H54 (cell line): ENCODE measurements at regions not wholly inside any gene's neighbourhood (a gene's known extent, or its start where the extent isn't known, plus 50 kb on each side); places are given as distances from the start of the nearest gene placed in this dataset.
"Not testable (repeated sequence)": the region's sequence is repeated elsewhere in the genome, so short reads cannot be mapped to it uniquely, and the experiment has no call there.

Experiments used
- DNase-seq: peaks from one replicate; pipeline ENCODE4 v3.0.0; 2011; ENCODE audit warnings: low spot score, mixed read lengths; ENCODE audit not compliant: insufficient read length
- FAIRE-seq: peaks from 3 replicates; lab custom pipeline; 2011; peaks lifted over from hg19 to GRCh38; lab: Jason Lieb, UNC
- POLR2A ChIP-seq: IDR thresholded peaks from 2 replicates; pipeline ENCODE4 v1.6.1; 2011; ENCODE audit warnings: low read depth, mild to moderate bottlenecking, low read length

GRCh38 chr14:78023112-78023511 lies 147.1 kb upstream of the NRXN3 start:
- DNase-seq (no peak), FAIRE-seq (no peak)
- no peak for TF ChIP-seq POLR2A

- FAIRE-seq = no peak
- TF ChIP-seq POLR2A = no peak
Observed at GRCh38 chr14:78028471-78028870, 141.7 kb upstream of the NRXN3 start.

GRCh38 chr14:78029601-78030372 lies 140.4 kb upstream of the NRXN3 start:
- FAIRE-seq (no peak), DNase-seq (no peak)
- TF ChIP-seq POLR2A = no peak

More at GRCh38 chr14:78028471-78028870, 141.7 kb upstream of the NRXN3 start:
- no peak for DNase-seq

GRCh38 chr14:78043349-78043748 lies 126.8 kb upstream of the NRXN3 start:
- no peak for TF ChIP-seq POLR2A
- FAIRE-seq = no peak
- no peak for DNase-seq

- FAIRE-seq (no peak), DNase-seq (no peak)
- TF ChIP-seq POLR2A = no peak
Observed at GRCh38 chr14:78048120-78048519, 122.1 kb upstream of the NRXN3 start.

- not testable (repeated sequence) for FAIRE-seq
Observed at GRCh38 chr14:78056890-78057289, 113.3 kb upstream of the NRXN3 start.

GRCh38 chr14:78070344-78070743 lies 99.8 kb upstream of the NRXN3 start:
- FAIRE-seq (no peak), DNase-seq (no peak)
- no peak for TF ChIP-seq POLR2A

More at GRCh38 chr14:78056890-78057289, 113.3 kb upstream of the NRXN3 start:
- not testable (repeated sequence) for DNase-seq

- no peak for TF ChIP-seq POLR2A
- FAIRE-seq = no peak
- no peak for DNase-seq
Observed at GRCh38 chr14:78071016-78071549, 99.1 kb upstream of the NRXN3 start.

- no peak for TF ChIP-seq POLR2A
- FAIRE-seq (no peak), DNase-seq (no peak)
Observed at GRCh38 chr14:78073028-78073427, 97.1 kb upstream of the NRXN3 start.

- no peak for DNase-seq
- FAIRE-seq = no peak
- TF ChIP-seq POLR2A = no peak
Observed at GRCh38 chr14:78074561-78074960, 95.6 kb upstream of the NRXN3 start.

- DNase-seq (no peak), FAIRE-seq (no peak)
- no peak for TF ChIP-seq POLR2A
Observed at GRCh38 chr14:78075033-78075432, 95.1 kb upstream of the NRXN3 start.

GRCh38 chr14:78075555-78076277 lies 94.5 kb upstream of the NRXN3 start:
- TF ChIP-seq POLR2A = no peak
- FAIRE-seq (no peak), DNase-seq (no peak)

- no peak for TF ChIP-seq POLR2A
- DNase-seq = no peak
- FAIRE-seq = no peak
Observed at GRCh38 chr14:78081245-78081644, 88.9 kb upstream of the NRXN3 start.

GRCh38 chr14:78083837-78084236 lies 86.3 kb upstream of the NRXN3 start:
- TF ChIP-seq POLR2A = no peak
- no peak for DNase-seq
- FAIRE-seq = no peak
